ENCODE measurements at regions not wholly inside any gene's neighbourhood (a gene's known extent, or its start where the extent isn't known, plus 50 kb on each side); places are given as distances from the start of the nearest gene placed in this dataset.
"Not testable (repeated sequence)": the region's sequence is repeated elsewhere in the genome, so short reads cannot be mapped to it uniquely, and the experiment has no call there.

DNA sequence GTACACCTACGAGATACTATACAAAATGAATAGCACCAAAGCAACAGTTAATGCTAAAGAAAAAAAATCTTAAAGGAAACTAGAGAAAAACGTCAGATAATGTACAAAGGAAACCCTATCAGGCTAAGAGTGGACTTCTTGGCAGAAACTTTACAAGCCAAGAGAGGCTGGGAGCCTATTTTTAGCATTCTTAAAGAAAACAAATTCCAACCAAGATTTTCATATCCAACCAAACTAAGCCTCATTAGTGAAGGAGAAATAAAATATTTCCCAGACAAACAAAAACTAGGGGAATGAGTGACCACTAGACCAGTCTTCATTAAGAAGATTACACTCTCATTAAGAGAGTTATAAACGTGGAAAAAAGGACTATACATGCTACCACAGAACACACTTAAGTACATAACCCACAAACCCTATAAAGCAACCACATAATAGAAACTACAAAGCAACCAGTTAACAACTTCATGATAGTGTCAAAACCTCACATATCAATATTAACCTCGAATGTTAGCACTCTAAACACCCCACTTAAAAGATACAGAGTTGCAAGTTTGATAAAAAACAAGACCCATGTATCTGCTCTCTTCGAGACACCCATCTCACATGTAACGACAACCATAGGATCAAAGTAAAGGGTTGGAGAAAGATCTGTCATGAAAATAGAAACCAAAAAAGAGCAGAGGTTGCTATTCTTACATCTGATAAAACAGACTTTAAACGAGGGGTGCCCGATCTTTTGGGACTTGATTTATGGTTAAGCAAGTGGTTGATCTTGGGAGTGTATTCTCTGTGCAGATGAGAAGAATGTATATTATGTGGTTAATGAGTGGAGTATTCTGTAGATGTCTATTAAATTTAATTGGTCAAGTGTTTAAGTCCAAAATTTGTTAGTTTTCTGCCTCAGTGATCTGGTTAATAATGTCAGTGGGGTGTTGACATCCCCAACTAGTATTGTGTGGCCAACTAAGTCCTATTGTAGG, 1301.4 kb downstream of the PLA2G4A start:
- Histone ChIP-seq H3K9me3 (ENCODE audit: low read depth, low read length) (no peaks in the 10 kb centered on the region), H3K27me3 (ENCODE audit: insufficient read depth, low read length) (no peaks in the 10 kb centered on the region), H3K4me3 (ENCODE audit: low read length) (no peak overlapping the region), H3K4me1 (ENCODE audit: insufficient read depth, low read length) (no peaks in the 10 kb centered on the region)

DNA sequence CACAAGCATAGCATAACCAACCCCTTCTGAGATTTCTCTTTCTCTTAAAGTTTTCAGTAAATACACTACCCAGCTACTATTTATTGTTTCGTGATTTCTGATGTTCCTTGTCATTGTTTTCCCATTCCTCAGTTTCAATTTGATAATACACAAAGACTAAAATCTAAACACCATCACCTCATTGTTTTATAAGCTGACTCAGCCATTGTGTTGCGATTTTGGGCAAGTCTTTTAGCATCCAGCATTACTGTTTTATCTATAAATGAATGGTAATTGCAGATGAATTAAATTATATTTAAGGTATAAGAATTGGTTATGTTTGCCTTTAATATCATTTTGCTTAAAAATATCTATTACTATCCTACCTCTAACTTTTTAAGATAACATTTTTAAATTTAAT, 1308.5 kb downstream of the PLA2G4A start:
- Histone ChIP-seq H3K9me3 (ENCODE audit: low read depth, low read length) (peaks cover 3% of the 10 kb centered on the region), H3K4me3 (ENCODE audit: low read length) (no peak overlapping the region), H3K4me1 (ENCODE audit: insufficient read depth, low read length) (no peaks in the 10 kb centered on the region), H3K27me3 (ENCODE audit: insufficient read depth, low read length) (no peaks in the 10 kb centered on the region)

DNA sequence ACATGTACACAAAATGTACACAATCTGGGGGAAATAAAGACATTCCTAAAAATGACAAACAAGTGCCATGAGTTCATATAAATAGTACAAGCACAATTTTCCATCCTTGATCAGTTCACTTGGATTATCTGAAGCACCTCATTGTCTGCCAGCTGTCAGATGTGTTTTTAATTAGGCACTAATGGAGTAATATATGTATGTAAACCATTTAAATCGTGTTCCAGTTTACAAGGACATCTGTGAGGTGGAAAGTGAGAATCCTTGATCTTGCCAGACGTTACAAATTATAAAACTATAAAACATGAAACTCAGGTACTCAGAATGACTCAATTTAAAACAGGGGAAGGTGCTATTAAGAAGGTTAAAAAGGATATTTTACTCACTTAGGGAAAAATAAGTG, 1312.2 kb downstream of the PLA2G4A start:
- no peak overlapping the region for H3K4me3 ChIP-seq (ENCODE audit: low read length)
- no peaks in the 10 kb centered on the region for H3K27me3 ChIP-seq (ENCODE audit: insufficient read depth, low read length)
- H3K4me1 ChIP-seq (ENCODE audit: insufficient read depth, low read length), result no peaks in the 10 kb centered on the region
- peaks cover 6% of the 10 kb centered on the region for H3K9me3 ChIP-seq (ENCODE audit: low read depth, low read length)

DNA sequence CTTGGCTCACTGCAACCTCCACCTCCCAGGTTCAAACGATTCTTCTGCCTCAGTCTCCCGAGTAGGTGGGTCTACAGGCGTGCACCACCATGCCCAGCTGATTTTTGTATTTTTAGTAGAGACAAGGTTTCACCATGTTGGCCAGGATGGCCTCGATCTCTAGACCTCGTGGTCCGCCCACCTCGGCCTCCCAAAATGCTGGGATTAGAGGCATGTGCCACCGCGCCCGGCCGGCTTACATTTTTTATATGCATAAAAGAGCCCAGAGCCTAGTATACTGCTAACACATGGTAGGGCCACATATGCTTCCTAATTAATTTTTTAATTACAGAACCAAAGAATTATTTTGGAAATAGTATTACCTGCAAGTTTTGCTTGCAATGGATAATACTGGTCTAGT, 1325.4 kb downstream of the PLA2G4A start:
- Histone ChIP-seq H3K27me3 (ENCODE audit: insufficient read depth, low read length) (no peaks in the 10 kb centered on the region), H3K4me1 (ENCODE audit: insufficient read depth, low read length) (no peaks in the 10 kb centered on the region), H3K4me3 (ENCODE audit: low read length) (no peak overlapping the region), H3K9me3 (ENCODE audit: low read depth, low read length) (no peaks in the 10 kb centered on the region)

DNA sequence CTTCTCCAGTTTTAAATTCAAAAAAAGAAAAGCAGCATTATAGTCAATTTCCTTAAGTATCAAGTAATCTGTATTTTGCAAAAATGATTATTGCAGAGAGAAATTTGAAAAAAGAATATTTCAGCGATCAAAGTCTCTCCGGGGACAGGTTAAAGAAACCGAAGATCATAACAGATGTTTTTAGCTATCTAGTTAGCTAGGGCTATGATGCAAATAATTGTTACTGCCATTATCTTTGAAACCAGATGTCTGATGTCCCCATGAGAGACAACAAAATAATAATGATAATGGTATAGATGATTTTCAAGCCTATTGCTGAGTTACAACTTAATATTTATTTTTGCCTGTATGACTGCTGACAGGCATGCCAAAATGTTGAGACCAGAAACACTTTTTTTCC, 1326.0 kb downstream of the PLA2G4A start:
- no peaks in the 10 kb centered on the region for H3K27me3 ChIP-seq (ENCODE audit: insufficient read depth, low read length)
- no peak overlapping the region for H3K4me3 ChIP-seq (ENCODE audit: low read length)
- H3K4me1 ChIP-seq (ENCODE audit: insufficient read depth, low read length), result no peaks in the 10 kb centered on the region
- H3K9me3 ChIP-seq (ENCODE audit: low read depth, low read length), result no peaks in the 10 kb centered on the region

DNA sequence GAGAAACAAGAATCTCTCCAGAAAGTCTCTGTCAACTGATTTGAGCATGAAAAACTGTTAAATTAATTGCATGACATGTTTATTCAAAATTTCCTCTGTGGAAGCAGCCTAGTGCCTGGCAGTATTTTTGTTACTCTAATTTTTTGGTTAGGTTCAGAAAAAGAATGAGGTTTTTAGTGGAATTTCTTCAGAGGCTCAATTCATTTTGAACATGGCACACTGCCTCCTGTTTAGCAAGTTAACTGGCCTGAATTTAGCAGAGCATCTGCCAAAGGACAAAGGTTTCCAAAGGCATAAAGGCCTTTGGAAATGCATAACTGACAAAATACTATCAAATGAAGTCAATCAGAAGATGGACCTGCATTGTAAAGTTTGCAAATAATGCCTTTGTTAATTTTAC, 1326.5 kb downstream of the PLA2G4A start:
- no peak overlapping the region for H3K4me3 ChIP-seq (ENCODE audit: low read length)
- H3K27me3 ChIP-seq (ENCODE audit: insufficient read depth, low read length), result no peaks in the 10 kb centered on the region
- H3K4me1 ChIP-seq (ENCODE audit: insufficient read depth, low read length), result no peaks in the 10 kb centered on the region
- no peaks in the 10 kb centered on the region for H3K9me3 ChIP-seq (ENCODE audit: low read depth, low read length)

DNA sequence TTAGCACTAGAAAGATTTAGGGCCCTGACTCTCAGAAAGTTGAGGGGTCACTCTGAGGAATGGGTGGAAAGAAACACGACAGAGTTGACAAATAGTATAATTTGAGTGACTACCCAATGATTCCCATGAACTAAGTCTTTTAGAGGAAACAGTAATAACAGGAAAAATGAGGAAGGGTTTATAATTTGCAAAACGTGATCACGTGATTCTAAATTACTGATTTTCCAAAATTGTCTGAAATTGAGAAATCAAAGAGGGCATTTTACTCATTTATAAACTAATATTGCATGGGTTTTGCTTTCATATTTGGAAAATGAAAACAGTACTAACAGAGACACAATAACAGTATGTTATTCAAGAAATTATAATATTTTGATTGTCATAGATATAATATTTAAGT, 1335.7 kb downstream of the PLA2G4A start:
- Histone ChIP-seq H3K27me3 (ENCODE audit: insufficient read depth, low read length) (no peaks in the 10 kb centered on the region), H3K4me1 (ENCODE audit: insufficient read depth, low read length) (no peaks in the 10 kb centered on the region), H3K4me3 (ENCODE audit: low read length) (no peak overlapping the region)

DNA sequence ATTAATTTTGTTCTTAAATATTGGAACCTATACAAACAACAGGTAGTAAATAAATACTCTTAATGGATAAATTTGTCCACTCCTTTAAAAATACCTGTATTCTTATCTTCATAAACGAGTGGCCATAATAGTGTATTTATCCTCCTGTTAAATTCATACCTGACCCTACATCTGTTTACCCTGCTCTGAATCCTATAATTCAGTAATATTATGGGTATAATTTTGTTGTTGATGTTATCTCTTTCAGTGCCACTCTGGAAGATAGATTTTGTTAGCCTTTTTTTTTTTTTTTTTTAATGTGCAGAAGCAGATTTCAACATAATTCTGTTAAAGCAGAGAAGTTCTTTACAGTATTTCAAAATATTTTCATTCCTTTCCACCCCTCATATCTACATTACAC, 1337.9 kb downstream of the PLA2G4A start:
- Histone ChIP-seq H3K9me3 (ENCODE audit: low read depth, low read length) (no peaks in the 10 kb centered on the region), H3K27me3 (ENCODE audit: insufficient read depth, low read length) (no peaks in the 10 kb centered on the region), H3K4me3 (ENCODE audit: low read length) (no peak overlapping the region), H3K4me1 (ENCODE audit: insufficient read depth, low read length) (no peaks in the 10 kb centered on the region)

More for the DNA sequence above, 1335.7 kb downstream of the PLA2G4A start:
- H3K9me3 ChIP-seq (ENCODE audit: low read depth, low read length), result no peaks in the 10 kb centered on the region

DNA sequence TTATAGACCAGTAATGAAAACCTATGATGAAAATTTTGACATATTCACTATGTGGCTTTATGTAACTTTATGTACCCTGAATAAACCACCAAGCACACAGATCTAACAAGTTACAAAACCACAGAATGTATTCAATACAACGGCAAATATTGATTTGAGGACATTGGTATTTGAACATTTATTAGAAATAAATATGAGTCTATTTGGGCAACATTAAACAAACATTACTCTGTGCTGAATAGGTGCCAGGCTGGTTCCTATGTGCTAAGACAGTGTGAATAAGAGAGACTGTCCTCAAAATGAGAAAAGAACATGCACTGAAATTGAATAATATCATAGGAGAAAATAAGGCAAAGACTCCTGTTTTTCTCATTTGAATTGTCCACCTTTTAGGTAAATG, 1341.2 kb downstream of the PLA2G4A start:
- Histone ChIP-seq H3K4me3 (ENCODE audit: low read length) (no peak overlapping the region), H3K4me1 (ENCODE audit: insufficient read depth, low read length) (no peaks in the 10 kb centered on the region), H3K27me3 (ENCODE audit: insufficient read depth, low read length) (no peaks in the 10 kb centered on the region), H3K9me3 (ENCODE audit: low read depth, low read length) (no peaks in the 10 kb centered on the region)

DNA sequence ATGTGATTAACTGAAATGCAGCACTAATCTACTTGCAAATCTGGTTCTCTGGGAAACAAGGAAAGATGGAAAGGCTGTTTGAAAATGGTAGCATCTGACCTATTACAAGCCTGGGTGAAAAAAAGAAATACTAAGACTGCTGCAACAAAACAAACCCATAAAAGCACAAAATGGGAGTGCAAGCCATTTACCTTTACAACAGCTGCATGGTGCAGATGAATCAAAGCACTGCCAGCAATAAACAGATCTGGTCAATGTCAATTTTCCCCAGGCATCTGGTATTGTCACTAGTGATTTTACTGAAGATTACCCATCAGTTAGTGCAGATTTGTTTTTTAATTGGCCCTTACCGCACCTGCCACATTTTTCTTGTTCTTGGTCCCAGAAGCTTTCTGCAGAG, 1341.7 kb downstream of the PLA2G4A start:
- Histone ChIP-seq H3K4me3 (ENCODE audit: low read length) (no peak overlapping the region), H3K4me1 (ENCODE audit: insufficient read depth, low read length) (no peaks in the 10 kb centered on the region), H3K9me3 (ENCODE audit: low read depth, low read length) (no peaks in the 10 kb centered on the region), H3K27me3 (ENCODE audit: insufficient read depth, low read length) (no peaks in the 10 kb centered on the region)

DNA sequence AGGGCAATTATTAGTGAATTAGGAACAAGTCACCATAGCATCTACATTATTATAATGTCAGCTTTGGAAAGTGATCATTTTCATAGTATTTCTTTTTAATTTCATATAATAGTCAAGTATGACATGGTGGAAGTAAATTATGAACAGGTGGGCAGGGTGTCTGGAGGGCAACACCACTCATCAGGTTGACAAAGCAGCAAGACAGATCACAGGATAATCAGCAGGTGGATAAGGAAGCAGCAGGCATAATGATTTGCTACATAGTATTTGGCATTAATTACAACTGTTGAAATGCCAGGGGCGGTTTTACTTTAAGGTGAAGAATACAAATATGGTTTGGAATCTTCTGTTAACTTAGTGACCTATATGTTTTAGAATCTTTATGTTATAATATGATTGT, 1342.2 kb downstream of the PLA2G4A start:
- Histone ChIP-seq H3K4me3 (ENCODE audit: low read length) (no peak overlapping the region), H3K9me3 (ENCODE audit: low read depth, low read length) (no peaks in the 10 kb centered on the region), H3K4me1 (ENCODE audit: insufficient read depth, low read length) (no peaks in the 10 kb centered on the region), H3K27me3 (ENCODE audit: insufficient read depth, low read length) (no peaks in the 10 kb centered on the region)

DNA sequence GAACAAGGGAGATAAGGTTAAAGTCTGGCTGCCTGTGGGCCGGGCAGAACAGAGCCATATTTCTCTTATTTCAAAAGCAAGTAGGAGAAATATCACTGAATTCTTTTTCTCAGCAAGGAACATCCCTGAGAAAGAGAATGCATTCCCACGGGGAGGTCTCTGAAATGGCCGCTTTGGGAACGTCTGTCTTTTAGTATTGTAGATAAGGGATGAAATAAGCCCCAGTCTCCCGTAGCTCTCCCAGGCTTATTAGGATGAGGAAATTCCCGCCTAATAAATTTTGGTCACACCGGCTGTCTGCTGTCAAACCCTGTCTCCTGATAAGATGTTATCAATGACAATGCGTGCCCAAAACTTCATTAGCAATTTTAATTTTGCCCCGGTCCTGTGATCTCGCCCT, 1353.3 kb downstream of the PLA2G4A start:
- H3K27me3 ChIP-seq (ENCODE audit: insufficient read depth, low read length); H3K4me3 ChIP-seq (ENCODE audit: low read length); H3K9me3 ChIP-seq (ENCODE audit: low read depth, low read length); H3K4me1 ChIP-seq (ENCODE audit: insufficient read depth, low read length): not testable (repeated sequence)

DNA sequence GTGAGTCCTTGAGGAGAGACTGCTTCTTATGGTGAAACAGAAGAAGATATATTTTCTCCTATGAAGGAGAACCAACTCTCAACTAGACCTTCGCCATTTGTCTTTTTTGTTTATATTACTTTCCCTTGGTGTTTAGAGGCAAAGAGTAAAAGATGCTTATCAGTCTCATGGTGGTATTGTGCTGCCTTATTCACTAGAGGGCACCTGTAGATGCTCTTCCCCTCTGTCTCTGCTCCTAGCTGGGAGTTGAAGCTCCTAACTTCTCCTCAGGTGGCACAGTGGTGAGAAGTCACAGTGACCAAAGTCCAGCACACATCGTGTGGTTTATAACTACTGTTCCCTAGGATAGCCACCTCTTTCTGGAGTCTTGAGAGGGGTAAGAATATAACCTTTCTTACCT, 1359.6 kb downstream of the PLA2G4A start:
- Histone ChIP-seq H3K27me3 (ENCODE audit: insufficient read depth, low read length) (no peaks in the 10 kb centered on the region), H3K9me3 (ENCODE audit: low read depth, low read length) (peaks cover 5% of the 10 kb centered on the region), H3K4me3 (ENCODE audit: low read length) (no peak overlapping the region), H3K4me1 (ENCODE audit: insufficient read depth, low read length) (no peaks in the 10 kb centered on the region)

DNA sequence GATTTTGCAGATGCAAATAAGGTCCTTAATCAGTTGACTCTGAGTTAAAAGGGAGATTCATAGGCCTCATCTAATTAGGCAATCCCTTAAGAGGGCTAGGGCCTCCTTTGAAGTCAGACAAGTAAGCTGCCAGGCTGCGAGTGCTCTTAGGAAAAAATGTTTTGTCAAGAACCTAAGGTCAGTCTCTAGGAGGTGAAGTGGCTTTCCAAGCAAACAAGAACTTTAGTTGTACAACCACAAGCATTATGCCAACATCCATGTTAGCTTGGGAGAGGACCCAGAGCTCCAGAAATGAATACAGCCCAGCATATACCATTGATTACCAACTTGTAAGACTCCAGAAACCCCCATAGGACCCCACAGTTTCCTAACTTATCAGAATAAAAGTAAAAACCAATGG, 1366.2 kb downstream of the PLA2G4A start:
- Histone ChIP-seq H3K9me3 (ENCODE audit: low read depth, low read length) (no peaks in the 10 kb centered on the region), H3K4me1 (ENCODE audit: insufficient read depth, low read length) (no peaks in the 10 kb centered on the region), H3K27me3 (ENCODE audit: insufficient read depth, low read length) (no peaks in the 10 kb centered on the region), H3K4me3 (ENCODE audit: low read length) (no peak overlapping the region)

DNA sequence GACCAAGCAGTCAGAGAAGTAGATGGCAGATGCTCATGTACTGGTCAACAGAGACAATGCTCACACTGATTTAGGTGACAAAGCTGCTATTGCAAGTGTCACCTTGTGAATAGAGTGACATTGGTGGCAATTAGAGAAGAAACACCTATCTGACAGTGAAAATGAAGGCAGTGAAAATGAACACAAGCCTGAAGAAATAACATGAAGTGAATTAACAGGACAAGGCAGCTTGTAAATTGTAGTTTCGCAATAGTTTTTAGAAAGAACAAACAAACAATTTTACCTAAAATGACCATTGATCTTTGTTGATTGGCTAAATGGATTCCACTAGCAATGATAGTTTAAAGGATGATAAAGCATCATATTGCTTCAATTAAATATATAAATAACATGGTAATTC, 1389.5 kb downstream of the PLA2G4A start:
- H3K4me3 ChIP-seq (ENCODE audit: low read length), result no peak overlapping the region
- no peaks in the 10 kb centered on the region for H3K27me3 ChIP-seq (ENCODE audit: insufficient read depth, low read length)
- H3K9me3 ChIP-seq (ENCODE audit: low read depth, low read length), result no peaks in the 10 kb centered on the region
- H3K4me1 ChIP-seq (ENCODE audit: insufficient read depth, low read length), result no peaks in the 10 kb centered on the region

DNA sequence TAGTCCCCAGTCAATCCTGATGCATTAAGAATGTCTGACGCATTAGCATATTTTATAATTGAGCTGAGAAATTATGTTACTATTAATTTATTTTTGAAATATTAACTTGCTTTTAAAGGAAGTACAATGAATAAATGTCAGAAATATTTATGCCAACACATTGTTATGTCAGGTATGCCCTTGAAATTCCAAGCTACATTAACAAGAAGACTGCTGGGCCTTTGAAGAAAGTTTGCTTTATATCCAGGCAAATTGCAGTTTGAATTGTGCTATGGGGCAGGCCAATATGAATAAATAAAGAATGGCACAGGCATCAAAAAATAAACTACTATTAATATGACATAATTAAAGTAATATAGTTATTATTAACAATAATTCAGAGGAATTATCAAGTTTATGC, 1391.3 kb downstream of the PLA2G4A start:
- no peaks in the 10 kb centered on the region for H3K9me3 ChIP-seq (ENCODE audit: low read depth, low read length)
- H3K4me3 ChIP-seq (ENCODE audit: low read length), result no peak overlapping the region
- no peaks in the 10 kb centered on the region for H3K4me1 ChIP-seq (ENCODE audit: insufficient read depth, low read length)
- H3K27me3 ChIP-seq (ENCODE audit: insufficient read depth, low read length), result no peaks in the 10 kb centered on the region
